ENCODE measurements at regions not wholly inside any gene's neighbourhood (a gene's known extent, or its start where the extent isn't known, plus 50 kb on each side); places are given as distances from the start of the nearest gene placed in this dataset.

GRCh38 chr13:85564598-85564997 is 234.6 kb downstream of the SLITRK6 start:
- in situ Hi-C loops (cut with MboI; ENCODE audit: low pct_ligation_motif_present in 1 of 4, low pct_unique_long_range_greater_than_20kb in 1 of 4, low sequenced_read_pairs in 3 of 4) = no loop called here
- WGBS, 2 donors (ENCODE audit: low coverage in 1 of 2) = 50 to 56% methylated on average over 1 of the region's 1 CpG

GRCh38 chr13:85562282-85562681 is 236.9 kb downstream of the SLITRK6 start:
- 90 to 96% methylated on average over 6 of the region's 6 CpGs for WGBS, 2 donors (ENCODE audit: low coverage in 1 of 2)
- no peaks in the 10 kb centered on the region for H3K27me3 ChIP-seq
- TF ChIP-seq POLR2AphosphoS5 (IDR thresholded peaks at IDR 0.05) (no peak), CTCF (IDR thresholded peaks at IDR 0.05) (no peak), EP300 (IDR thresholded peaks at IDR 0.05; ENCODE audit: low read depth) (no peak), POLR2A (IDR thresholded peaks at IDR 0.05) (no peak)
- no peaks in the 10 kb centered on the region for H3K4me1 ChIP-seq
- H3K27ac ChIP-seq = no peak overlapping the region
- no peak for DNase-seq
- in situ Hi-C loops (cut with MboI; ENCODE audit: low pct_ligation_motif_present in 1 of 4, low pct_unique_long_range_greater_than_20kb in 1 of 4, low sequenced_read_pairs in 3 of 4) (no loop called here), intact Hi-C loops (cut with DNase I; ENCODE audit: low total_unique reads) (no loop called here)
- no peaks in the 10 kb centered on the region for H3K9me3 ChIP-seq
- H3K36me3 ChIP-seq = no peaks in the 10 kb centered on the region
- no peak overlapping the region for H3K4me3 ChIP-seq

More at GRCh38 chr13:85564598-85564997, 234.6 kb downstream of the SLITRK6 start:
- Histone ChIP-seq H3K9me3 (no peaks in the 10 kb centered on the region), H3K27ac (no peak overlapping the region), H3K4me1 (no peaks in the 10 kb centered on the region), H3K27me3 (no peaks in the 10 kb centered on the region), H3K36me3 (no peaks in the 10 kb centered on the region), H3K4me3 (no peak overlapping the region)
- intact Hi-C loops (cut with DNase I; ENCODE audit: low total_unique reads) = no loop called here
- TF ChIP-seq EP300 (IDR thresholded peaks at IDR 0.05; ENCODE audit: low read depth) (no peak), POLR2A (IDR thresholded peaks at IDR 0.05) (no peak), POLR2AphosphoS5 (IDR thresholded peaks at IDR 0.05) (no peak), CTCF (IDR thresholded peaks at IDR 0.05) (no peak)
- DNase-seq = no peak

GRCh38 chr13:85557691-85558467 is 241.3 kb downstream of the SLITRK6 start:
- TF ChIP-seq POLR2AphosphoS5 (IDR thresholded peaks at IDR 0.05) = no peak
- TF ChIP-seq CTCF (IDR thresholded peaks at IDR 0.05) = no peak
- Histone ChIP-seq H3K4me3 (no peak overlapping the region), H3K4me1 (no peaks in the 10 kb centered on the region), H3K9me3 (no peaks in the 10 kb centered on the region), H3K36me3 (no peaks in the 10 kb centered on the region), H3K27me3 (no peaks in the 10 kb centered on the region), H3K27ac (no peak overlapping the region)
- intact Hi-C loops (cut with DNase I; ENCODE audit: low total_unique reads) (no loop called here), in situ Hi-C loops (cut with MboI; ENCODE audit: low pct_ligation_motif_present in 1 of 4, low pct_unique_long_range_greater_than_20kb in 1 of 4, low sequenced_read_pairs in 3 of 4) (no loop called here)
- DNase-seq = no peak
- WGBS, 2 donors (ENCODE audit: low coverage in 1 of 2) = 39 to 68% methylated on average over 6 of the region's 6 CpGs

- no peaks in the 10 kb centered on the region for H3K4me1 ChIP-seq
- no peaks in the 10 kb centered on the region for H3K36me3 ChIP-seq
- H3K4me3 ChIP-seq = no peak overlapping the region
- intact Hi-C loops (cut with DNase I; ENCODE audit: low total_unique reads) (no loop called here), in situ Hi-C loops (cut with MboI; ENCODE audit: low pct_ligation_motif_present in 1 of 4, low pct_unique_long_range_greater_than_20kb in 1 of 4, low sequenced_read_pairs in 3 of 4) (no loop called here)
- WGBS, 2 donors (ENCODE audit: low coverage in 1 of 2) = 88 to 100% methylated on average over 1 of the region's 1 CpG
- no peaks in the 10 kb centered on the region for H3K27me3 ChIP-seq
- no peak overlapping the region for H3K27ac ChIP-seq
- TF ChIP-seq CTCF (IDR thresholded peaks at IDR 0.05) (no peak), POLR2A (IDR thresholded peaks at IDR 0.05) (no peak), POLR2AphosphoS5 (IDR thresholded peaks at IDR 0.05) (no peak), EP300 (IDR thresholded peaks at IDR 0.05; ENCODE audit: low read depth) (no peak)
- no peak for DNase-seq
- H3K9me3 ChIP-seq = peaks cover 0 to 5% of the 10 kb centered on the region in 2 donors
These were observed 248.2 kb downstream of the SLITRK6 start for GRCh38 chr13:85551012-85551411.
